OCI-M2 (cell line): ENCODE measurements at regions not wholly inside any gene's neighbourhood (a gene's known extent, or its start where the extent isn't known, plus 50 kb on each side); places are given as distances from the start of the nearest gene placed in this dataset.
"Not testable (repeated sequence)": the region's sequence is repeated elsewhere in the genome, so short reads cannot be mapped to it uniquely, and the experiment has no call there.

Source experiments
- DNase-seq: peaks from one replicate; lab custom pipeline; 2025; ENCODE audit not compliant: unreplicated experiment; lab: John Stamatoyannopoulos, UW

DNA sequence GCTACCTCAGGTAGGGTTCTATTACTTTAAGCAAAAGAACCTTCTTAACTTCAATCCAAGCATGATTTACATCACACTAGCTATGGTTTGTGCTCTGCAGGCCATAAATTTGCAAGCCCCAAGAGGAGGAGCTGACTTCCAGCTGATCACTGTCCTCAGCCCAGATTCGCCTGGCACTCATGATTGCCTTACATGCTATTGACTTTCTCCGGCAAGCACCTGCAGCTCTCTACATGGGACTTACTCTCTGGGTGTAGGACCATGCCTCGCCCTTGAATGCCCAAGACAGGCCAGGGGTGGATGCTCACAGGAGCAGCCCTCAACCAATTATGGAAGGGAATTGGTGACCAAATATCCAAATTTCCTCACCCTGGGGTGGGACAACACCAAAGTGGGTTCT is 99.8 kb downstream of the ESM1 start:
- DNase-seq = no peak

GRCh38 chr5:54884195-54884536 is 101.2 kb downstream of the ESM1 start:
- no peak for DNase-seq

GRCh38 chr5:54883374-54884194 is 101.8 kb downstream of the ESM1 start:
- no peak for DNase-seq

GRCh38 chr5:54882841-54883240 is 102.6 kb downstream of the ESM1 start:
- DNase-seq = no peak

DNA sequence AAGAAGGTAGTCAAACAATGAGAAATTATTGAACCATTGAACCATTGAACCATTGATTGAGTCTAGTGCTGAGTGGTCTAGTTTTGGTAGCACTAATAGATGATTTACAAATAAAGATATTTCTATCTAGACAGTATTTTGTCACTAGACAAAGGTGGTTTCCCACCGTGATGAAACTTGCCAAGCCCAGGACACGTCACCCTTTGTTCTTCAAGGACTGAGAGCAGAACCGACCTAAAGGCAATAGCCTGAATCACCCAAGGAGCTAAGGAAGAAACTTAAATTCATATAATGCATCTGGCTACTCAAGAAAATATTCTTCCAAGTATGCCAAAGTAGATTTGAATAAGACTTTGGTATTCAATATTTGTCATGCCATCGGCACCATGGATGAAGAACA is 103.3 kb downstream of the ESM1 start:
- DNase-seq = no peak

- DNase-seq = no peak
These were observed 103.9 kb downstream of the ESM1 start for GRCh38 chr5:54881286-54882005.

GRCh38 chr5:54876976-54877375 is 108.4 kb downstream of the ESM1 start:
- no peak for DNase-seq

DNA sequence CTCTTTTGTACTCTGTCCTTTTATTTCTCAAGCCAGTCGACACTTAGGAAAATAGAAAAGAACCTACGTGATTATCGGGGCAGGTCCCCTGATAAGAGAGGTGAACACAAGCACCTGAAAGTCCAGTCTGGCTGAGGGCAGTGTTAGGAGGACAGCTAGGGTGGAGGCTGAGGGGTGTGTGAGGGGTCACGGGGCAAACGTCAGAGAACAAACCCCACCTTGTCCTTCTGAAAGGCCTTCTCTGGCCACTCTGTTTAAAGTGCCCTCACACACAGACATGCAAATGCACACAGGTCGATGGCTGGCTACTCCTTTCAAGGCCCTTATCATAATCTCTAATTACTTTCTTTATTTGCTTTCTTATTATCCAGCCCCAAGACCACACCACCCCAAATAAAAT is 108.8 kb downstream of the ESM1 start:
- DNase-seq = no peak

- no peak for DNase-seq
These were observed 110.9 kb downstream of the ESM1 start for GRCh38 chr5:54874337-54875021.

DNA sequence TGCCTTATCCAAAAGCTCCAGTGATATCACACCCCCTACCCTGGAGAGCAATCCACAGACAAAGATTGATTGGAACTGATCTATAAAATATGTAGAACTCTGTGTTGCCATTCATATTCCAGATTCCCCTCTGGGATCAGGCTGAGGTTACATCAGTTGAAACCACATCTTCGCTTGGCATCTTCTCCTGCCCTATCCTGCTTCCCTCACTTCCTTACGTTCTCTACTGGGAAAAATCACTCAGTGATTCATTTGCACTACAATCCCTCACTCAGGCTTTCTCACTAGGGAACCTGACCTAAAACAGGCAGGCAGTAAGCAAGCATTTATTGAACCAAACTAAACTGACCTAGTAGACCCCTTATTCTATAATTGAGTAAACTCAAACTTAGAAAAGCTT is 111.7 kb downstream of the ESM1 start:
- DNase-seq = no peak

DNA sequence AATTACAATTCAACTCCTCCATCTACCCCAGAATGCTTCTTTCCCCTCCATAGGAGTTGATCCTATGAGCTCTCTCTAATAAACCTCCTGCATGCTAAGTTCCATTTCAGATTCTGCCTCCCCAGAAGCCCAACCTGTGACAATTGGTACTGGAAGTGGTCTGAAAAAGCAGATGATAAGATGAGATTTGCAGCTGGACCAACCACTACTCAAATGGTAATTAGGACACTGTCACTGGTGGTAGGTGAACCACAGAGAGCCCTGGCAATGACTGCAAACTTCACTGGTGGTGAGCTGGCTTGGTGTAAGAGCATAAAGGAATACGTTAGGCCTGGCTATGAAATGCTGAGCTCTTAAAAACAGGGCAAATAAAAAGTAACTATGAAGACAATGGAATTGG is 112.6 kb downstream of the ESM1 start:
- DNase-seq = no peak

GRCh38 chr5:54870271-54870670 is 115.1 kb downstream of the ESM1 start:
- no peak for DNase-seq

- no peak for DNase-seq
These were observed 115.7 kb downstream of the ESM1 start for GRCh38 chr5:54869691-54870090.

DNA sequence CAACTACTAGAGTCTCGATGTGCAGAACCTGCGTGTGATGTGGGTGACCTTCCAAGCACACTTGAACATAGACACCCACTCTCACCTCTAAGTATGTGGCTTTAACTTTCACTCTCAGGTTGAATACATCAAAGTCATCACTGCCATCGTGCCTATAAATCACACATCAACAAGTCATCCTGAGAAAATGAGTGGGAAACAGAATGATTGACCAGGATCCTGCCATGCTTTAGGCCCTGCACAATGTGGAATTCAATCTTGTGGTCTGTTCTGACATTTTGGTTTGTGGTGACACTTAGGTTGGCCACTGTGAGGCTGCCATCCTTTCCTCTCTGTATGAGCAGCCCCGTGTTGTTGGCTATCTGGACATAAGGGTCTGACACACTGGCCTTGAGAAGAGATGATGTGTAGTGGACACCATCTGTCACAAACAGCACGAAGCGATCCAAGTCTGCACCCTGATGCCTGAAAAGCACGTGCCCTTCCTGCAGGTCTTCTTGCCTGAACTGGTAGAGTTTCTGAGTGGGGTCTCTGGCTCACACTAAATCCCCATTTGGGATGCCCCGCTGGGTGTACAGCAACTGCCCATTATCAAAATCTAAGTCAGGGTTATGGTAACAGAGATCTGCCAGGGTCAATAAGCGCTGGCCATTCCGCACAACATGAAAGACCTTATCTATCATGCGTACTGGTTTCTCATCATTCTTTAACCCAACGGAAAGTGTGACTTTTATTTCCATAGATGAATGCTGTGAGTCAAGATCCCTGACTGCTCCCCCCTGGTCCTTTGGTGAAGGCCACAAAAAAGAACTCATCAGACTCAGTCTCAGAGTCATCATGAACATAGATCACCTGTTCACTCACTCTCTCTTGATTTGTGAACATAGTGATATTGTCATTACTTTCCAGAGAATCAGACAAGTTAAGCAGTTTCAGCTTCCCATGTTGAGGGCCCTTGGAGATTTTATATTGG is 116.6 kb downstream of the ESM1 start:
- no peak for DNase-seq

DNA sequence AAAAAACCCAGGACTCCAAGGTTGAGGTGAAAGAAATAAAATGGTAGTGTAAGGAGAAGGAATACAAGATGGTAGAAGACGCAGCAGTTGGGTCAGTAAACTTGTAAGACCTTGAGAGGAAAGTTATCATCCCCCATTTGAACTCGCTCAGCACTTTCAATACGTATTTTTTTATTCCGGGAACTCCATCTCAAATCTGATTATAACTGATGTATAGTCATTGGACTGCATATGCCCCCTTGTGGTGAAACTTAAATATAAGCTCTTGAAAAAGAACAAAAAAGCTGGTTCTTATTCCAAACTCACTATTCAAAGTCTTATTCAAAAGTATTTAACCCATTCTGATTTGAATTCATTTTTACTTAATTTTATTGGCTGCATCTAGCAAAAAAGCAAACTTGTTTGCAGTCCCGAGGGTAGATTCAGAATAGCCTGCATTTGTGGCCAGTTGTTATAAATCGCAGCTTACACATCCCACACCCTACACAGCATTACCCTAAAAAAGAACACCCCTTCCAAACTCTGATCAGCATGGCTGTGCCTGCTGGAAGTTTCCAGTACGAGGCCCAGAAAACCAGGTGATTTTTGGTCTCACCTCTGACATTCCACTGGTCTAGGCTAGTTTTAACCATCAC is 118.0 kb downstream of the ESM1 start:
- DNase-seq = no peak

DNA sequence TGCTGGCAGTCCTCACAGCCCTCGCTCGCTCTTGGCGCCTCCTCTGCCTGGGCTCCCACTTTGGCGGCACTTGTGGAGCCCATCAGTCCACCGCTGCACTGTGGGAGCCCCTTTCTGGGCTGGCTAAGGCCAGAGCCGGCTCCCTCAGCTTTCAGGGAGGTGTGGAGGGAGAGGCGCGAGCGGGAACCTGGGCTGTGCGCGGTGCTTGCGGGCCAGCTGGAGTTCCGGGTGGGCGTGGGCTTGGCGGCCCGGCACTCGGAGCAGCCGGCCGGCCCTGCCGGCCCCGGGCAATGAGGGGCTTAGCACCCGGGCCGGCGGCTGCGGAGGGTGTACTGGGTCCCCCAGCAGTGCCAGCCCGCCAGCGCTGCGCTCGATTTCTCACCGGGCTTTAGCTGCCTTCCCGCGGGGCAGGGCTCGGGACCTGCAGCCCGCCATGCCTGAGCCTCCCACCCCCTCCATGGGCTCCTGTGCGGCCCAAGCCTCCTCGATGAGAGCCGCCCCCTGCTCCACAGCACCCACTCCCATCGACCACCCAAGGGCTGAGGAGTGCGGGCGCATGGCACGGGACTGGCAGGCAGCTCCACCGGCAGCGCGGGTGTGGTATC is 120.4 kb downstream of the ESM1 start:
- DNase-seq = not testable (repeated sequence)

- no peak for DNase-seq
These were observed 123.4 kb downstream of the ESM1 start for GRCh38 chr5:54862036-54862435.

DNA sequence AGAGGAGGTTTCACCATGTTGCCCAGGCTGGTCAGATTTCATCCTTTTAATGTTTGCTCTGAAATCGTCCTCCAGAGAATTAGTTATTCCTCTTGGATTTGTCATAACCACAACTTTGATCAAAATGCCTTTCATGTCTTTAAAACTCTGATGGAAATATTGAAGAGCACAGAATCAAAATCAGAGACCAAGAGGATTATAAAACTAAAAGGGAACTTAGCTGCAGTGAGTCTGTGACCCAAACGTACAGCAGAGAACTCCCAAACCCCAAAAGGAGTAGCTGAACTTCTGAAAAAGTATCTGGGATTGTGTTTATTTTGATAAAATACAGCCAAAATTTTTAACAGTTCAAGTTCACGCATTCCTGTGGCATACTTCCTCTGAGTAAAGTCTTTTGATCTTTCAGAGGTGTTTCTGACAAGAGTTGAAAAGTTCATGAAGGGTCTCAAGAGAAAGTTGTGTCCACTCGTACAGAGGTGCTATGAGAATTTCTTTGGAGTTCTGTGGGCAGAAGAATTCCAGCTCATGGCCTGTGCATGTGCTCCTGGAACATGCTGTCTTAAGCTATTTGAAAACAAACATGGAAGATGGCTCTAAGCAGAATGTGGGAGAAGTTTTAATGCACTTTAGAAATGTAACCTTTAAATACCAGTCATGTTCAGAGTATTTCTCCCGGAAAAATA is 124.0 kb downstream of the ESM1 start:
- DNase-seq = no peak

DNA sequence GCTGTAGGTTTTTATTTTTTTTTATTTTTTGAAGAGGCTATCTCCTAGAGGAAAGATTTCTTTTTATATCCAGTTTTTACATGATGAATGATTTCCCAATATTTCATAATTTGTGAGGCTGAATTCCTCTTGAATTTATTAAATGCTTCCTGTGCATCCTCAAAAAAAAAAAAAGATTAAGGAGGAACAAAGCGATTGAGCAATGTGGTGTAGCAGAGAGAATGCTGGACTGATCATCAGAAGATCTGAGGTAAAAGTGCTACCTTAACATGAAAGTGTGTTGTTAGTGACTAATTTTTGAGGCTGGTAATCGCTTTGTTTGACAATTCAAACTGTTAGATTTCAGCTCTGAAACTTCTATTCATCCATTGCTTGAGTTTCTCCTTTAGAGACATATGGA is 125.1 kb downstream of the ESM1 start:
- DNase-seq = no peak
